ENCODE measurements at regions not wholly inside any gene's neighbourhood (a gene's known extent, or its start where the extent isn't known, plus 50 kb on each side); places are given as distances from the start of the nearest gene placed in this dataset.
"Not testable (repeated sequence)": the region's sequence is repeated elsewhere in the genome, so short reads cannot be mapped to it uniquely, and the experiment has no call there.

GRCh38 chr6:84635081-84635761, 129.2 kb downstream of the TBX18 start:
- no peak for DNase-seq
- no peak overlapping the region for H3K4me3 Mint-ChIP-seq
- no peaks in the 10 kb centered on the region for H3K9me3 ChIP-seq (ENCODE audit: control insufficient read depth, low read length, poor library complexity, severe bottlenecking)
- H3K27ac Mint-ChIP-seq: no peak overlapping the region
- H3K4me1 Mint-ChIP-seq: no peaks in the 10 kb centered on the region
- H3K36me3 Mint-ChIP-seq (ENCODE audit: low read depth): no peaks in the 10 kb centered on the region
- H3K27me3 Mint-ChIP-seq: no peaks in the 10 kb centered on the region
- no peak for ATAC-seq

GRCh38 chr6:84633771-84634170, 130.6 kb downstream of the TBX18 start:
- Mint-ChIP-seq H3K4me3 (no peak overlapping the region), H3K36me3 (ENCODE audit: low read depth) (no peaks in the 10 kb centered on the region), H3K4me1 (no peaks in the 10 kb centered on the region), H3K27ac (no peak overlapping the region), H3K27me3 (no peaks in the 10 kb centered on the region)
- DNase-seq (no peak), ATAC-seq (no peak)
- H3K9me3 ChIP-seq (ENCODE audit: control insufficient read depth, low read length, poor library complexity, severe bottlenecking): no peaks in the 10 kb centered on the region

- H3K27ac Mint-ChIP-seq; H3K36me3 Mint-ChIP-seq (ENCODE audit: low read depth); H3K9me3 ChIP-seq (ENCODE audit: control insufficient read depth, low read length, poor library complexity, severe bottlenecking); H3K27me3 Mint-ChIP-seq; H3K4me1 Mint-ChIP-seq; DNase-seq; ATAC-seq; H3K4me3 Mint-ChIP-seq: not testable (repeated sequence)
Observed at GRCh38 chr6:84626527-84626926, 137.9 kb downstream of the TBX18 start.

GRCh38 chr6:84625506-84625905, 138.9 kb downstream of the TBX18 start:
- Mint-ChIP-seq H3K36me3 (ENCODE audit: low read depth) (no peaks in the 10 kb centered on the region), H3K27ac (no peak overlapping the region)

GRCh38 chr6:84623956-84624680, 140.3 kb downstream of the TBX18 start:
- H3K27ac Mint-ChIP-seq: no peak overlapping the region
- H3K27me3 Mint-ChIP-seq: no peaks in the 10 kb centered on the region
- no peak overlapping the region for H3K4me3 Mint-ChIP-seq
- no peaks in the 10 kb centered on the region for H3K9me3 ChIP-seq (ENCODE audit: control insufficient read depth, low read length, poor library complexity, severe bottlenecking)
- no peaks in the 10 kb centered on the region for H3K4me1 Mint-ChIP-seq
- H3K36me3 Mint-ChIP-seq (ENCODE audit: low read depth): no peaks in the 10 kb centered on the region
- no peak for DNase-seq
- ATAC-seq: no peak

More at GRCh38 chr6:84625506-84625905, 138.9 kb downstream of the TBX18 start:
- no peaks in the 10 kb centered on the region for H3K9me3 ChIP-seq (ENCODE audit: control insufficient read depth, low read length, poor library complexity, severe bottlenecking)
- DNase-seq (no peak), ATAC-seq (no peak)
- no peaks in the 10 kb centered on the region for H3K27me3 Mint-ChIP-seq
- H3K4me1 Mint-ChIP-seq: no peaks in the 10 kb centered on the region
- no peak overlapping the region for H3K4me3 Mint-ChIP-seq

- Mint-ChIP-seq H3K27me3 (no peaks in the 10 kb centered on the region), H3K4me3 (no peak overlapping the region), H3K36me3 (ENCODE audit: low read depth) (no peaks in the 10 kb centered on the region), H3K4me1 (no peaks in the 10 kb centered on the region), H3K27ac (no peak overlapping the region)
- DNase-seq: no peak
- no peak for ATAC-seq
- no peaks in the 10 kb centered on the region for H3K9me3 ChIP-seq (ENCODE audit: control insufficient read depth, low read length, poor library complexity, severe bottlenecking)
Observed at GRCh38 chr6:84618836-84619235, 145.6 kb downstream of the TBX18 start.

- Mint-ChIP-seq H3K36me3 (ENCODE audit: low read depth) (no peaks in the 10 kb centered on the region), H3K27ac (no peak overlapping the region), H3K4me3 (no peak overlapping the region), H3K4me1 (no peaks in the 10 kb centered on the region), H3K27me3 (no peaks in the 10 kb centered on the region)
- no peak for DNase-seq
- no peaks in the 10 kb centered on the region for H3K9me3 ChIP-seq (ENCODE audit: control insufficient read depth, low read length, poor library complexity, severe bottlenecking)
- ATAC-seq: no peak
Observed at GRCh38 chr6:84618046-84618752, 146.2 kb downstream of the TBX18 start.

GRCh38 chr6:84615987-84616386, 148.4 kb downstream of the TBX18 start:
- H3K4me1 Mint-ChIP-seq: no peaks in the 10 kb centered on the region
- no peaks in the 10 kb centered on the region for H3K9me3 ChIP-seq (ENCODE audit: control insufficient read depth, low read length, poor library complexity, severe bottlenecking)
- no peak overlapping the region for H3K27ac Mint-ChIP-seq
- no peak for DNase-seq
- no peak overlapping the region for H3K4me3 Mint-ChIP-seq
- H3K36me3 Mint-ChIP-seq (ENCODE audit: low read depth): no peaks in the 10 kb centered on the region
- no peak for ATAC-seq
- no peaks in the 10 kb centered on the region for H3K27me3 Mint-ChIP-seq

GRCh38 chr6:84615113-84615850, 149.1 kb downstream of the TBX18 start:
- Mint-ChIP-seq H3K27ac (no peak overlapping the region), H3K36me3 (ENCODE audit: low read depth) (no peaks in the 10 kb centered on the region), H3K4me1 (no peaks in the 10 kb centered on the region), H3K27me3 (no peaks in the 10 kb centered on the region), H3K4me3 (no peak overlapping the region)
- ATAC-seq (no peak), DNase-seq (no peak)
- no peaks in the 10 kb centered on the region for H3K9me3 ChIP-seq (ENCODE audit: control insufficient read depth, low read length, poor library complexity, severe bottlenecking)

- H3K27ac Mint-ChIP-seq: no peak overlapping the region
Observed at GRCh38 chr6:84606860-84607259, 157.5 kb downstream of the TBX18 start.

GRCh38 chr6:84605298-84605697, 159.1 kb downstream of the TBX18 start:
- no peaks in the 10 kb centered on the region for H3K36me3 Mint-ChIP-seq (ENCODE audit: low read depth)
- ATAC-seq (no peak), DNase-seq (no peak)
- no peaks in the 10 kb centered on the region for H3K27me3 Mint-ChIP-seq
- H3K27ac Mint-ChIP-seq: no peak overlapping the region
- no peaks in the 10 kb centered on the region for H3K4me1 Mint-ChIP-seq
- no peak overlapping the region for H3K4me3 Mint-ChIP-seq
- no peaks in the 10 kb centered on the region for H3K9me3 ChIP-seq (ENCODE audit: control insufficient read depth, low read length, poor library complexity, severe bottlenecking)

More at GRCh38 chr6:84606860-84607259, 157.5 kb downstream of the TBX18 start:
- H3K4me1 Mint-ChIP-seq: no peaks in the 10 kb centered on the region
- H3K9me3 ChIP-seq (ENCODE audit: control insufficient read depth, low read length, poor library complexity, severe bottlenecking): no peaks in the 10 kb centered on the region
- ATAC-seq (no peak), DNase-seq (no peak)
- H3K36me3 Mint-ChIP-seq (ENCODE audit: low read depth): no peaks in the 10 kb centered on the region
- H3K4me3 Mint-ChIP-seq: no peak overlapping the region
- no peaks in the 10 kb centered on the region for H3K27me3 Mint-ChIP-seq

GRCh38 chr6:84601366-84601765, 163.0 kb downstream of the TBX18 start:
- no peaks in the 10 kb centered on the region for H3K9me3 ChIP-seq (ENCODE audit: control insufficient read depth, low read length, poor library complexity, severe bottlenecking)
- DNase-seq (no peak), ATAC-seq (no peak)
- no peaks in the 10 kb centered on the region for H3K36me3 Mint-ChIP-seq (ENCODE audit: low read depth)
- H3K4me3 Mint-ChIP-seq: no peak overlapping the region
- H3K27me3 Mint-ChIP-seq: no peaks in the 10 kb centered on the region
- no peaks in the 10 kb centered on the region for H3K4me1 Mint-ChIP-seq
- no peak overlapping the region for H3K27ac Mint-ChIP-seq

GRCh38 chr6:84599991-84600390, 164.4 kb downstream of the TBX18 start:
- H3K9me3 ChIP-seq (ENCODE audit: control insufficient read depth, low read length, poor library complexity, severe bottlenecking): no peaks in the 10 kb centered on the region
- H3K4me3 Mint-ChIP-seq: no peak overlapping the region

More at GRCh38 chr6:84599991-84600390, 164.4 kb downstream of the TBX18 start:
- no peak for ATAC-seq
- Mint-ChIP-seq H3K27ac (no peak overlapping the region), H3K27me3 (no peaks in the 10 kb centered on the region), H3K4me1 (no peaks in the 10 kb centered on the region), H3K36me3 (ENCODE audit: low read depth) (no peaks in the 10 kb centered on the region)
- DNase-seq: no peak
